ENCODE measurements at regions not wholly inside any gene's neighbourhood (a gene's known extent, or its start where the extent isn't known, plus 50 kb on each side); places are given as distances from the start of the nearest gene placed in this dataset.

DNA sequence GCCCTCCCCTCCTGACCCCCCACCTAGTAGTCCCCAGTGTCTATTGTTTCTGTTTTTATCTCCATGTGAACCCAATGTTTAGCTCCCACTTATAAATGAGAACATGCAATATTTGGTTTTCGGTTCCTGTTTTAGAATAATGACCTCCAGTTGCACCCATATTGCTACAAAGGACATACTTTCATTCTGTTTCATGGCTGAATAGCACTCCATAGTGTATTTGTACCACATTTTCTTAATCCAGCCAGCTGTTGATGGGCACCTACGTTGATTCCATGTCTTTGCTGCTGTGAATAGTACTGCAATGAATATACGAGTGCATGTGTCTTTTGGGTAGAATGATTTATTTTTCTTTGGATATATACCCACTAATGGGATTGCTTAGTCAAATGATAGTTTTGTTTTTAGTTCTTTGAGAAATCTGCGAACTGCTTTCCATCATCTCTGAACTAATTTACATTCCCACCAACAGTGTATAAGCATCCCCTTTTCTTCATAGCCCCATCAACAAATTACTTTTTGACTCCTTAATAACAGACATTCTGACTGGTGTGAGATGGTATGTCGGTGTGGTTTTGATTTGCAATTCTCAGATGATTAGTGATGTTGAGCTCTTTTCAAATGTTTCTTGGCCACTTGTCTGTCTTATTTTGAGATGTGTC lies 128.4 kb upstream of the PHYHIPL start:
- TF ChIP-seq, protein P1, sequence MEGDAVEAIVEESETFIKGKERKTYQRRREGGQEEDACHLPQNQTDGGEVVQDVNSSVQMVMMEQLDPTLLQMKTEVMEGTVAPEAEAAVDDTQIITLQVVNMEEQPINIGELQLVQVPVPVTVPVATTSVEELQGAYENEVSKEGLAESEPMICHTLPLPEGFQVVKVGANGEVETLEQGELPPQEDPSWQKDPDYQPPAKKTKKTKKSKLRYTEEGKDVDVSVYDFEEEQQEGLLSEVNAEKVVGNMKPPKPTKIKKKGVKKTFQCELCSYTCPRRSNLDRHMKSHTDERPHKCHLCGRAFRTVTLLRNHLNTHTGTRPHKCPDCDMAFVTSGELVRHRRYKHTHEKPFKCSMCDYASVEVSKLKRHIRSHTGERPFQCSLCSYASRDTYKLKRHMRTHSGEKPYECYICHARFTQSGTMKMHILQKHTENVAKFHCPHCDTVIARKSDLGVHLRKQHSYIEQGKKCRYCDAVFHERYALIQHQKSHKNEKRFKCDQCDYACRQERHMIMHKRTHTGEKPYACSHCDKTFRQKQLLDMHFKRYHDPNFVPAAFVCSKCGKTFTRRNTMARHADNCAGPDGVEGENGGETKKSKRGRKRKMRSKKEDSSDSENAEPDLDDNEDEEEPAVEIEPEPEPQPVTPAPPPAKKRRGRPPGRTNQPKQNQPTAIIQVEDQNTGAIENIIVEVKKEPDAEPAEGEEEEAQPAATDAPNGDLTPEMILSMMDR (IDR thresholded peaks at IDR 0.05; ENCODE audit: poor library complexity, severe bottlenecking), result no peak
- TF ChIP-seq RAD21 (conservative IDR thresholded peaks at IDR 0.05) (no peak), EP300 (conservative IDR thresholded peaks at IDR 0.05; ENCODE audit: poor library complexity, severe bottlenecking) (no peak), POLR2AphosphoS5 (IDR thresholded peaks at IDR 0.05) (no peak), SMC3 (conservative IDR thresholded peaks at IDR 0.05; ENCODE audit: poor library complexity) (no peak), EZH2 (IDR thresholded peaks at IDR 0.05; ENCODE audit: borderline replicate concordance, insufficient read depth, low read length, poor library complexity, severe bottlenecking) (no peak)
- TF ChIP-seq, protein P2, sequence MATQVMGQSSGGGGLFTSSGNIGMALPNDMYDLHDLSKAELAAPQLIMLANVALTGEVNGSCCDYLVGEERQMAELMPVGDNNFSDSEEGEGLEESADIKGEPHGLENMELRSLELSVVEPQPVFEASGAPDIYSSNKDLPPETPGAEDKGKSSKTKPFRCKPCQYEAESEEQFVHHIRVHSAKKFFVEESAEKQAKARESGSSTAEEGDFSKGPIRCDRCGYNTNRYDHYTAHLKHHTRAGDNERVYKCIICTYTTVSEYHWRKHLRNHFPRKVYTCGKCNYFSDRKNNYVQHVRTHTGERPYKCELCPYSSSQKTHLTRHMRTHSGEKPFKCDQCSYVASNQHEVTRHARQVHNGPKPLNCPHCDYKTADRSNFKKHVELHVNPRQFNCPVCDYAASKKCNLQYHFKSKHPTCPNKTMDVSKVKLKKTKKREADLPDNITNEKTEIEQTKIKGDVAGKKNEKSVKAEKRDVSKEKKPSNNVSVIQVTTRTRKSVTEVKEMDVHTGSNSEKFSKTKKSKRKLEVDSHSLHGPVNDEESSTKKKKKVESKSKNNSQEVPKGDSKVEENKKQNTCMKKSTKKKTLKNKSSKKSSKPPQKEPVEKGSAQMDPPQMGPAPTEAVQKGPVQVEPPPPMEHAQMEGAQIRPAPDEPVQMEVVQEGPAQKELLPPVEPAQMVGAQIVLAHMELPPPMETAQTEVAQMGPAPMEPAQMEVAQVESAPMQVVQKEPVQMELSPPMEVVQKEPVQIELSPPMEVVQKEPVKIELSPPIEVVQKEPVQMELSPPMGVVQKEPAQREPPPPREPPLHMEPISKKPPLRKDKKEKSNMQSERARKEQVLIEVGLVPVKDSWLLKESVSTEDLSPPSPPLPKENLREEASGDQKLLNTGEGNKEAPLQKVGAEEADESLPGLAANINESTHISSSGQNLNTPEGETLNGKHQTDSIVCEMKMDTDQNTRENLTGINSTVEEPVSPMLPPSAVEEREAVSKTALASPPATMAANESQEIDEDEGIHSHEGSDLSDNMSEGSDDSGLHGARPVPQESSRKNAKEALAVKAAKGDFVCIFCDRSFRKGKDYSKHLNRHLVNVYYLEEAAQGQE (IDR thresholded peaks at IDR 0.05; ENCODE audit: borderline replicate concordance), result no peak
